DMS153 treated with DMSO at 0.1 percent for 48 hours (cell line): ENCODE measurements at regions not wholly inside any gene's neighbourhood (a gene's known extent, or its start where the extent isn't known, plus 50 kb on each side); places are given as distances from the start of the nearest gene placed in this dataset.
A peak's percentile ranks its signal among the peaks of the same experiment; 100 is the strongest.
"Not testable (repeated sequence)": the region's sequence is repeated elsewhere in the genome, so short reads cannot be mapped to it uniquely, and the experiment has no call there.

Experiments
- DNase-seq: peaks from one replicate; lab custom pipeline; 2025; ENCODE audit not compliant: unreplicated experiment; lab: John Stamatoyannopoulos, UW

GRCh38 chr3:187795207-187795960 is 50.1 kb upstream of the BCL6 start:
- DNase-seq, result no peak

GRCh38 chr3:187798126-187798525 is 52.9 kb upstream of the BCL6 start:
- no peak for DNase-seq

GRCh38 chr3:187798531-187799530 is 53.6 kb upstream of the BCL6 start:
- peak; percentile 44 for DNase-seq

GRCh38 chr3:187799942-187800641 is 54.8 kb upstream of the BCL6 start:
- no peak for DNase-seq

GRCh38 chr3:187801152-187801551 is 55.9 kb upstream of the BCL6 start:
- DNase-seq, result no peak

- DNase-seq, result no peak
These were observed 57.1 kb upstream of the BCL6 start for GRCh38 chr3:187802203-187802927.

GRCh38 chr3:187802928-187803259 is 57.6 kb upstream of the BCL6 start:
- no peak for DNase-seq

- DNase-seq, result no peak
These were observed 59.0 kb upstream of the BCL6 start for GRCh38 chr3:187804120-187804744.

DNA sequence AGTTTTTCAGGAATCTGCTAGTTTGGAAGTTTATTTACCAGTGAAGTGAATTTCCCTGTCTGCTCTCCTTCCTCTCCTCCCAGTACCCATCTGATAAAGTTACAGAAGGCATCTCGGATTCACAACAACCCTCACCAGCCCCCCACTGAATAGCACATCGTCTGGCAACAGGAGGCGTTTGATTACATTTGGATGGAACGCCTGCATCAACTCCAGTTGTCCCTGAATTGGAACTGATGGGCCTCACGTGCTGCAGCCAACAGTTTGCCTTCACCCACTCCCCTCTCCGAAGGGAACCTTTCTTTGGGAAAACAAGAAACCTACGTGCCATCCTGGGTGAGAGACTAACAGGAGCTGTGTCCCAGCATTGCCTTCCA is 59.5 kb upstream of the BCL6 start:
- no peak for DNase-seq

- no peak for DNase-seq
These were observed 60.5 kb upstream of the BCL6 start for GRCh38 chr3:187805774-187806173.

GRCh38 chr3:187807086-187807862 is 62.0 kb upstream of the BCL6 start:
- DNase-seq, result no peak

GRCh38 chr3:187808527-187808895 is 63.2 kb upstream of the BCL6 start:
- DNase-seq, result no peak

DNA sequence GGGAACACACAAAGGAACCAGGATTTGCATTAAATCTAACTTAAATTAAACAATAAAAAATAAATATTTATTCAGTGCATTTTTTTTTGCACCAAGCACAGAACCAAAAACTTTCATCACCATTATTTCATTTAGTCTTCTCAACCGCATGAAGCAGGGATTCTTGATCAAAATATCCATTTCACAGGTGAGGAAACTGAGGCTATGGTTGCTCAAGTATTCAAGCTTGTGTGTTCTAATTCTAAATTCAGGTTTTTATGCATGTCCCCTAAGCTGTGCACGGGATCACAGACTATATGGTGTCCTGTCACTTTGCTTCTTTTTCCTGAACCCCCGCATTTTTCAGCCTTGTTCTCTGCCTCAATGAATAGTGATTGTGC is 64.3 kb upstream of the BCL6 start:
- no peak for DNase-seq

DNA sequence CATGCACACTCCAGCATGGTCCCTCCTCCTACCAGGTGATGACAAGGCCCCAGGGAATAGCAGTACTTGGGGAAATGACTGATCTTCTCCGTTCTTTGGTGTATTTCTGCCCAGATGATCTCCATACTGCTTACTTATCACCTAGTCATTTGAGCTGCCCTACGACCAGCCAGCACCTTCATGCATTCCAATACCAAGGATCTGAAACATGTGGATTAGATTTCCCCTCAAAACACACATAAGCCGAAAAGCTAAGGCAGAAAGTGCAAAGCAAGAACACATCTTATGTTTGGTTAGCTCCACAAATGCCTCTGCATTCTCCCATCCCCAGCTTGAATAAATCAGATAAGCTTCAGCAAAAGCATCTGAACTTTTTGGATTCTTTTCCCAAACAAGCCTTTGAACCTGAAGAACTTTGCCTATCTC is 64.8 kb upstream of the BCL6 start:
- DNase-seq, result no peak

- no peak for DNase-seq
These were observed 66.5 kb upstream of the BCL6 start for GRCh38 chr3:187811585-187812250.

GRCh38 chr3:187812496-187812895 is 67.2 kb upstream of the BCL6 start:
- no peak for DNase-seq

- DNase-seq, result no peak
These were observed 67.9 kb upstream of the BCL6 start for GRCh38 chr3:187813198-187813597.

- DNase-seq, result not testable (repeated sequence)
These were observed 72.5 kb upstream of the BCL6 start for GRCh38 chr3:187817766-187818165.

GRCh38 chr3:187821616-187822317 is 76.5 kb upstream of the BCL6 start:
- no peak for DNase-seq
